Activated CD8-positive, alpha-beta T cell treated with anti-CD3 and anti-CD28 coated beads for 36 hours (primary cell): ENCODE measurements at regions not wholly inside any gene's neighbourhood (a gene's known extent, or its start where the extent isn't known, plus 50 kb on each side); places are given as distances from the start of the nearest gene placed in this dataset.

Source experiments
- ATAC-seq: fragments of 200-7000 bp; cut with Tn5 transposase; one replicate; pipeline ENCODE4 v1.10.0; 2021; ENCODE audit warnings: mild to moderate bottlenecking, moderate library complexity
- CTCF ChIA-PET: fragments of 350-600 bp; sonication (Branson Sonifier 250); formaldehyde crosslinking; loops from one replicate; lab custom pipeline; 2021; ENCODE audit warnings: antibody characterized with exemption; lab: Charles Lee
- POLR2A ChIA-PET: fragments of 350-600 bp; sonication (Branson Sonifier 250); formaldehyde crosslinking; loops from one replicate; lab custom pipeline; 2021; ENCODE audit warnings: antibody characterized with exemption; lab: Charles Lee
- DNase-seq: peaks from one replicate; pipeline ENCODE4 v3.0.0-alpha.2; 2020
- H3K27ac Mint-ChIP-seq: one replicate; pipeline ENCODE4 v1.8.0; 2021; ENCODE audit warnings: mild to moderate bottlenecking, mixed read lengths
- H3K27me3 Mint-ChIP-seq: one replicate; pipeline ENCODE4 v1.8.0; 2021; ENCODE audit warnings: mixed read lengths
- H3K36me3 Mint-ChIP-seq: one replicate; pipeline ENCODE4 v1.8.0; 2021; ENCODE audit warnings: low read depth, mixed read lengths
- H3K4me1 Mint-ChIP-seq: one replicate; pipeline ENCODE4 v1.8.0; 2021; ENCODE audit warnings: low read depth, mixed read lengths
- H3K4me3 Mint-ChIP-seq: one replicate; pipeline ENCODE4 v1.8.0; 2021; ENCODE audit warnings: mild to moderate bottlenecking, moderate library complexity, mixed read lengths
- H3K9me3 Mint-ChIP-seq: one replicate; pipeline ENCODE4 v1.8.0; 2021; ENCODE audit warnings: mixed read lengths
- CTCF ChIP-seq: fragments of 200-600 bp; IDR thresholded peaks from one replicate; pipeline ENCODE4 v1.8.0; 2022; ENCODE audit warnings: antibody characterized with exemption, mild to moderate bottlenecking
- intact Hi-C: fragments of 100-400 bp; cut with micrococcal nuclease; formaldehyde crosslinking; loops from one replicate; pipeline ENCODE4 v1.10.0; 2022

GRCh38 chr2:16044946-16045456, 104.7 kb downstream of the MYCN start:
- no peaks in the 10 kb centered on the region for H3K9me3 Mint-ChIP-seq
- peaks cover 3% of the 10 kb centered on the region for H3K27me3 Mint-ChIP-seq
- intact Hi-C loops = no loop called here
- H3K4me1 Mint-ChIP-seq = no peaks in the 10 kb centered on the region
- H3K36me3 Mint-ChIP-seq = no peaks in the 10 kb centered on the region
- no peak overlapping the region for H3K4me3 Mint-ChIP-seq
- TF ChIP-seq CTCF = no peak
- no peak overlapping the region for H3K27ac Mint-ChIP-seq
- POLR2A ChIA-PET = no interaction called here
- CTCF ChIA-PET = no interaction called here
- no peak for DNase-seq
- no peak for ATAC-seq

GRCh38 chr2:16043627-16044026, 103.3 kb downstream of the MYCN start:
- POLR2A ChIA-PET = no interaction called here
- H3K27me3 Mint-ChIP-seq = peaks cover 3% of the 10 kb centered on the region
- intact Hi-C loops = no loop called here

GRCh38 chr2:16043192-16043591, 102.8 kb downstream of the MYCN start:
- ATAC-seq (no peak), DNase-seq (no peak)
- no peaks in the 10 kb centered on the region for H3K4me1 Mint-ChIP-seq
- no peaks in the 10 kb centered on the region for H3K9me3 Mint-ChIP-seq
- no peaks in the 10 kb centered on the region for H3K36me3 Mint-ChIP-seq
- ChIA-PET POLR2A (no interaction called here), CTCF (interaction anchor here (1.0 kb wide), 1 partner anchor 101 kb away, joined by 4 read pairs; no protein-coding TSS in a partner anchor)
- H3K27ac Mint-ChIP-seq = no peak overlapping the region
- intact Hi-C loops = no loop called here
- peaks cover 3% of the 10 kb centered on the region for H3K27me3 Mint-ChIP-seq
- TF ChIP-seq CTCF = no peak
- no peak overlapping the region for H3K4me3 Mint-ChIP-seq

More at GRCh38 chr2:16043627-16044026, 103.3 kb downstream of the MYCN start:
- Mint-ChIP-seq H3K4me1 (no peaks in the 10 kb centered on the region), H3K27ac (no peak overlapping the region), H3K9me3 (no peaks in the 10 kb centered on the region), H3K36me3 (no peaks in the 10 kb centered on the region), H3K4me3 (no peak overlapping the region)
- CTCF ChIA-PET = interaction anchor here (1.0 kb wide), 1 partner anchor 101 kb away, joined by 4 read pairs; no protein-coding TSS in a partner anchor
- DNase-seq (no peak), ATAC-seq (no peak)
- TF ChIP-seq CTCF = no peak

GRCh38 chr2:16042201-16042700, 101.9 kb downstream of the MYCN start:
- intact Hi-C loops = no loop called here
- no peak for TF ChIP-seq CTCF
- no peaks in the 10 kb centered on the region for H3K36me3 Mint-ChIP-seq
- no peaks in the 10 kb centered on the region for H3K9me3 Mint-ChIP-seq
- H3K4me3 Mint-ChIP-seq = no peak overlapping the region
- H3K27ac Mint-ChIP-seq = no peak overlapping the region
- POLR2A ChIA-PET = no interaction called here
- DNase-seq = no peak
- ATAC-seq = no peak
- H3K4me1 Mint-ChIP-seq = no peaks in the 10 kb centered on the region
- H3K27me3 Mint-ChIP-seq = peaks cover 3% of the 10 kb centered on the region
- CTCF ChIA-PET = no interaction called here

GRCh38 chr2:16040271-16041010, 100.1 kb downstream of the MYCN start:
- ATAC-seq = no peak
- Mint-ChIP-seq H3K36me3 (no peaks in the 10 kb centered on the region), H3K4me1 (no peaks in the 10 kb centered on the region), H3K9me3 (no peaks in the 10 kb centered on the region), H3K4me3 (no peak overlapping the region), H3K27ac (no peak overlapping the region), H3K27me3 (peaks cover 3% of the 10 kb centered on the region)
- no peak for DNase-seq
- no peak for TF ChIP-seq CTCF
- ChIA-PET CTCF (no interaction called here), POLR2A (interaction anchor here (0.6 kb wide), 1 partner anchor 304 kb away, joined by 4 read pairs; no protein-coding TSS in a partner anchor)
- intact Hi-C loops = no loop called here
